Left forelimb (tissue), 1 donor: ENCODE measurements at regions not wholly inside any gene's neighbourhood (a gene's known extent, or its start where the extent isn't known, plus 50 kb on each side); places are given as distances from the start of the nearest gene placed in this dataset.
"Not testable (repeated sequence)": the region's sequence is repeated elsewhere in the genome, so short reads cannot be mapped to it uniquely, and the experiment has no call there.

Experiments
- DNase-seq: peaks from one replicate; pipeline ENCODE4 v3.0.0-alpha.2; 2018; ENCODE audit warnings: low spot score

- no peak for DNase-seq
Observed at GRCh38 chr14:83559721-83560120, 1970.2 kb upstream of the FLRT2 start.

- no peak for DNase-seq
Observed at GRCh38 chr14:83561261-83561660, 1968.7 kb upstream of the FLRT2 start.

GRCh38 chr14:83566567-83566966, 1963.4 kb upstream of the FLRT2 start:
- no peak for DNase-seq

- no peak for DNase-seq
Observed at GRCh38 chr14:83568141-83568540, 1961.8 kb upstream of the FLRT2 start.

GRCh38 chr14:83575301-83575700, 1954.6 kb upstream of the FLRT2 start:
- no peak for DNase-seq

- DNase-seq, result no peak
Observed at GRCh38 chr14:83583201-83583600, 1946.7 kb upstream of the FLRT2 start.

GRCh38 chr14:83594874-83595273, 1935.1 kb upstream of the FLRT2 start:
- DNase-seq, result no peak

GRCh38 chr14:83607682-83608081, 1922.3 kb upstream of the FLRT2 start:
- DNase-seq, result no peak

- DNase-seq, result no peak
Observed at GRCh38 chr14:83611491-83611890, 1918.5 kb upstream of the FLRT2 start.

- no peak for DNase-seq
Observed at GRCh38 chr14:83611906-83612390, 1918.0 kb upstream of the FLRT2 start.

GRCh38 chr14:83614956-83615355, 1915.0 kb upstream of the FLRT2 start:
- no peak for DNase-seq

GRCh38 chr14:83624541-83624940, 1905.4 kb upstream of the FLRT2 start:
- DNase-seq, result no peak

GRCh38 chr14:83632375-83632774, 1897.6 kb upstream of the FLRT2 start:
- DNase-seq, result no peak

GRCh38 chr14:83638748-83639504, 1891.0 kb upstream of the FLRT2 start:
- no peak for DNase-seq

GRCh38 chr14:83639505-83639875, 1890.5 kb upstream of the FLRT2 start:
- DNase-seq, result not testable (repeated sequence)

GRCh38 chr14:83646228-83646627, 1883.7 kb upstream of the FLRT2 start:
- DNase-seq, result no peak

- no peak for DNase-seq
Observed at GRCh38 chr14:83660597-83660996, 1869.3 kb upstream of the FLRT2 start.

GRCh38 chr14:83664389-83664788, 1865.6 kb upstream of the FLRT2 start:
- DNase-seq, result no peak

GRCh38 chr14:83689265-83689664, 1840.7 kb upstream of the FLRT2 start:
- no peak for DNase-seq

GRCh38 chr14:83697099-83697498, 1832.8 kb upstream of the FLRT2 start:
- no peak for DNase-seq

- no peak for DNase-seq
Observed at GRCh38 chr14:83702619-83703018, 1827.3 kb upstream of the FLRT2 start.

GRCh38 chr14:83706231-83706954, 1823.6 kb upstream of the FLRT2 start:
- DNase-seq, result no peak

GRCh38 chr14:83707056-83707455, 1822.9 kb upstream of the FLRT2 start:
- DNase-seq, result no peak
